ENCODE measurements at regions not wholly inside any gene's neighbourhood (a gene's known extent, or its start where the extent isn't known, plus 50 kb on each side); places are given as distances from the start of the nearest gene placed in this dataset.
"Not testable (repeated sequence)": the region's sequence is repeated elsewhere in the genome, so short reads cannot be mapped to it uniquely, and the experiment has no call there.

- no peak for DNase-seq
These were observed 338.4 kb upstream of the FRG2C start for GRCh38 chr3:75325716-75326115.

DNA sequence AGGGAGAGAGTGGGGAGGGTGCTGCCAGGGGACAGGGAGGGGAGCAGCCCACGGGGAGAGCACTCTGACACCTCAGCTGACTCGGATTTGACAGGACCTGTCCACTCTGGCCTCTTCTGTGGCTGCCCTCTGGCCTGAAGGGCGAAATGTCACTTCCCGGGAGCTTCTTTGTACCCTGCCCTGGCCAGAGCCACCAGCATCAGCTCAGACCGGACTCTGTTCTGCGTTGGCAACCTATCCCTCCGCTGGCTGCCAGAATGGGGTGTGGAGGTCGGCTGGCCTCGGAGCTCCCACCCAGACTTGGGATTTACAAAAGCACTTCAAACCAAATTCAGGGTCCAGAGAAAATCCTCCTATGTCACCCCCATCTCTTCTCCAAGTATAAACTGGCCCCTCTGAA lies 336.7 kb upstream of the FRG2C start:
- no peak for DNase-seq

DNA sequence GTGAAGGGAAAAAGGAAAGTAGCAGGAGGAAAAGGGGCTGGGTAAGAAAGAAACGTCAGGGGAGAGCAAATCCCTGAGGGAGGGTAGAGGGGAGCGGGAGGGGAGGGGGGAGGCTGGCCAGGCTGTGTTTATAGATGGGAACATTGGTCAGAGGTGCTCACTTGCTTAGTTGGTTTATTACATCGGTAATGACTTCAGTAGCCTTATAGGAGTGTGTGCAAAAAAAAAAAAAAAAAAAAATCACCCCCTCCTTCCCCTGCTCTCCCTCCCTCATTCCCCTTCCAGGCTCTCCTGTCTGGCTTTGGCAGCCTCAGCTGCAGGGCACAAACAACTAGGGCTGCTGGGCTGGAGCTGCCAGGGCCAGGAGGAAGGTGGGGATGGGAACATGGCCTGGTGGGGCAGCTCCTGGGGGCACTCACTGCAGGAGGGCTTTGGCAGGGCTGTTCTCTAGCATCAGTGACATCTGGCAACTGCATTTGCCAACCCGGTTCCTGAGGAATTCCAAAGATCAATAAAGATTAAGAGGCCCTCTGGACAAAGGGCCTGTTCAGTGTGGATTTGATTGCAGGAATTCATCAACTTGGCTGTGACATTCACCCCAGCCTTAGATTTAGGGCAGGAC lies 334.5 kb upstream of the FRG2C start:
- no peak for DNase-seq

DNA sequence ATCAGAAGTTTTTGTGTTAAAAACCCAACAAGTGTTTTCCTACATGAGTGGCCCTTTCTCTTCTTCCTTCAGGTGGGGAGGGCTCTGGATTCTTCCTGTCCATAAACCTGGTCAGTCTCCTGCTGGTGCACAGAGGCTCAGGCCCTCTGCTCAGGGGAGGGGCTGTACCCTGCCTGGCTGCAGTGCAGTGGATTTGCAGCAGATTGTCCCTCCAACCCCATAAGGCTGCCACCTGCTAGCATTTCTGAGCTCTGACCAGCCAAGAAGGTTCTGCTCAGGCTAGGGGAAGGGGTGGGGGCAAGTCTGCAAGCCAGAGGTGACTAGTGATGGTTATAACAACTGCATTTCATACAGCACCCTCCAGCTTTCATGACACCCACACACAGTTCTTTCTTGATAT lies 333.7 kb upstream of the FRG2C start:
- not testable (repeated sequence) for DNase-seq

- not testable (repeated sequence) for DNase-seq
These were observed 332.0 kb upstream of the FRG2C start for GRCh38 chr3:75332090-75332489.

DNA sequence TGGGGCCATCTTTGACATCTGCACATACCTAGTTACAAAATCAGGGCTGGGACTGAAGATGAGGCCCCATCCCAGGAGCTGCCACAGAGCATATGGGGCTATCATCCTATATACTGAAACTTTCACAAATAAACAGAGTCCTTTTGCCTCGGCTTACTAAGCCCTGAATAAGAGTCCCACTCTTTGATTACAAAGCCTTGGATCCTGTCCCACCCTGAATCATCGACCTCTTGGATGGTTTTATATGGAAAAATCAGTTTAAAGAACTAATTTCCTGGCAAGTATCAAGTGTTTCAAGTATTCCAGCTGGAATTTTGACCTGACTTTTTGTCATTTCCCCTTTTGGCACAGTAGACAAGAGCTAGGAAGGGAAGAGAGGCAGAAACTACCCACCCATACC lies 331.3 kb upstream of the FRG2C start:
- no peak for DNase-seq

- DNase-seq = no peak
These were observed 329.8 kb upstream of the FRG2C start for GRCh38 chr3:75334299-75334698.

DNA sequence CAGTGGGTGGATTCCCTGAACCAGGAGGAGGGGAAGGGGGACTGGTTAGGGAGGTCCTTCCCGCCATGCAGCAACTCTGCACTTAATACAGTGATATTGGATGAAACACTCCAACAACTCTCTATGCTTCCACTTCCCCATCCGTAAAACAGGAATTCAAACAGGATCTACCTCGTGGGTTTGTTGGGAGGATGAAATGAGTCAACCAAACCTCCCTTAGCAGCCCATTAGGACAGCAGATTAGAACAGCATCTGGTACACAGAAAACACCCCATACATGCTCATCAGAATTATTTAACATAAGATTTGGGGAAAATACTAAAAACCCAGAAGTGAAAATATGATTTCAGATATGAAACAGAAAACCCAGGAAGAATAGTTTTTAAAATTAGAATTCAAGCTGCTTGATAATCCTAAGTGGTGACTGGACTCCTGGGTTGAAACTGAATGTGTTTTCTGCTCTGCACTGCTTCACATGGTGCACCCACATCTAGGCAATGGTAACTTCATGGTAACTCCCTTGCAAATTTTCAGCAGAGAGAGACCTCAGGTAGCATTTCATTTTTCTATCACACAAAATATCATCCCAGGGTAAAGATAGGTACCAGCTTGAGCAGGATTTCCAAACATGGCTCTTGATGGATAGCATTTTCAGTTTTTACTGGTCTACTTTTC lies 326.8 kb upstream of the FRG2C start:
- no peak for DNase-seq

DNA sequence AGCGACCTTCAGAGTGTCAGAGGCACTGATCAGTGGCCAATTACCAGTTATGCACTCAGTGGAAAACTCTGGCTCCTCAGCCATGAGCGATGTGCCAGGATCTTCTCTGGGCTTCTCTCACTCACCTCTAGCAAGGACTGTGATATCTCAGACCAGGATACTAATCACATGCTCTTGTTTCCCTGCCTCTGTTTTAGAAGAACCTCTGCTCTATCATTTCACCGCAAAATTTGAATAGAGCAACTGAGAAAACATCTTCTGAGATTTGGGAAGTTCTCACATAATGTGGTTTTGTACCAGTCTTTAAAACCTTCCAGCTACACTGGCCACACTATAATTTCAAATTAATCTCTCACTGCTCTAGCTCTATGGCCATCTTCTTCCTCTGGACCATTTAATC lies 325.8 kb upstream of the FRG2C start:
- no peak for DNase-seq

GRCh38 chr3:75341324-75342067 lies 322.6 kb upstream of the FRG2C start:
- no peak for DNase-seq

- no peak for DNase-seq
These were observed 321.7 kb upstream of the FRG2C start for GRCh38 chr3:75342425-75342824.

DNA sequence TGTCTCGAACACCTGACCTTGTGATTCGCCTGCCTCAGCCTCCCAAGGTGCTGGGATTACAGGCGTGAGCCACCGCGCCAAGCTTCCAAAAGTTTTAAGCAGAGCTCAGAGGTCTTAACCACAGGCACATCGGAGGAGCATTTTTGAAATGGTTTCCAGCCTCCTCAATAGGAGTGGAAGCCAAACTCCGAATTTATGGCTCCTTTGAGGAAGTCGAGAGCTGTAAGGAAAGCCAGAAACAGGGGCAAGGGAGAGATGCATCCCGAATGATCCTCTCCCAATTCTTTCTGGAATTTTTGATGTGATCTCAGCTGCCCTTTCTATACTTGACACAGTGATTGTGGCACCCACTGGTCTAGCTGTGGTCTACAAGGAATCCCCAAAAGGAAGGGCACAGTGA lies 313.6 kb upstream of the FRG2C start:
- DNase-seq = not testable (repeated sequence)

- DNase-seq = peak; percentile 75
These were observed 301.9 kb upstream of the FRG2C start for GRCh38 chr3:75362086-75362784.

DNA sequence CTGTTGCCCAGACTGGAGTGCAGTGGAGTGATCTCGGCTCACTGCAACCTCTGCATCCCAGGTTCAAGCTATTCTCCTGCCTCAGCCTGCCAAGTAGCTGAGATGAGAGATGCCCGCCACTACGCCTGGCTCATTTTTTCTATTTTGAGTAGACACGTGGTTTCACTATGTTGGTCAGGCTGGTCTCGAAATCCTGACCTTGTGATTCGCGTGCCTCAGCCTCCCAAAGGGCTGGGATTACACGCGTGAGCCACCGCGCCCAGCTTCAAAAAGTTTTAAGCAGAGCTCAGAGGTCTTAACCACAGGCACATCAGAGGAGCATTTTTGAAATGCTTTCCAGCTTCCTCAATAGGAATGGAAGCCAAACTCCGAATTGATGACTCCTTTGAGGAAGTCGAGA lies 291.2 kb upstream of the FRG2C start:
- not testable (repeated sequence) for DNase-seq

DNA sequence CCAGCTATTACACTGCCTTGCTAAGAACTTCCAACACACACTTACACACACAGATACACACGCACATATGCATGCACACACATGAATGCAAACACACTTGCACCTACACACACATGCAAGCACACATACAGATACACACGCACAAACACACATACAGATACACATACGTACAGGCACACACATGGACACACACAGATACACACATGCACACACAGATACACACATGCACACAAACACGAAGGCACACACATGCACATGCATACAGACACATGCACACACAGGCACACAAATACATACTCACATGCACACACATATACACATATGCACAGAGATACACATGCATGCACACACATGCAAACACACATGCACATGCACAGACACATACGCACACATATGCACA lies 284.3 kb upstream of the FRG2C start:
- DNase-seq = not testable (repeated sequence)

DNA sequence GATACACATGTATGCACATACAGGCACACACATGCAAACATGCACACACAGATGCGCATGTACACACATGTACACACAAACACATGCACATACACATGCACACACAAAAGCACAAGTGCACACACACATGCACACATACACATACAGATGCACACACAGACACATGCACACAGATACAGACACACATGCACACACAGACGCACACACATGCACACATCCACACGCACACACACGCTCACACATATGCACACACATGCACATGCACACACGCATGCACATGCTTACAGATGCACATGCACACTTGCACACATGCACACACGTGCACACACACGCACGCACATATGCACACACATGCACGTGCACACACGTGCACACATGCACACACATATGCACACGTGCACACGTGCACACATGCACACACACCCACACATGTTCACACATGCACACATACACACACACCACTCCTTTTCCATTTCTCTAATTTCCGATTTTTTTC lies 283.8 kb upstream of the FRG2C start:
- DNase-seq = no peak

DNA sequence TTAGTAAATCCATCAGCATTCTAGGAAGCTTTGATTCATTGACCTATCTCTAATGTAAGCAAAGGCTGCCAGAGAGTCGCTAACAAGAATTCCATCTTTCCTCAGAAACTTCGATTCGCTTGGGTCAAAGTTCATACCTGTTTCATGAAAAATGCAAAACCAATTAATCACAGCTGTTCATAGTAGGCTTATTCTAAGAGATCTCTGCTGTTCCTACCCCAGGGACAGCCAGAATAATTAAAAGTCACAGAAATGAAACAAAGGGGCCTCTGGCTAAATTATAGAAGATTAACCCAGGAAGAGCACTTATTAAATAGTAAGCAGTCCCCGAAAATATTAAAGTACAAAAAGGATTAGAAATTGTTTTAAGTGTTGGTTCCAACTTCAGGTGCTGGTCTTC lies 280.1 kb upstream of the FRG2C start:
- DNase-seq = not testable (repeated sequence)

GRCh38 chr3:75388486-75389124 lies 275.5 kb upstream of the FRG2C start:
- DNase-seq = not testable (repeated sequence)

GRCh38 chr3:75393288-75393694 lies 270.8 kb upstream of the FRG2C start:
- not testable (repeated sequence) for DNase-seq

DNA sequence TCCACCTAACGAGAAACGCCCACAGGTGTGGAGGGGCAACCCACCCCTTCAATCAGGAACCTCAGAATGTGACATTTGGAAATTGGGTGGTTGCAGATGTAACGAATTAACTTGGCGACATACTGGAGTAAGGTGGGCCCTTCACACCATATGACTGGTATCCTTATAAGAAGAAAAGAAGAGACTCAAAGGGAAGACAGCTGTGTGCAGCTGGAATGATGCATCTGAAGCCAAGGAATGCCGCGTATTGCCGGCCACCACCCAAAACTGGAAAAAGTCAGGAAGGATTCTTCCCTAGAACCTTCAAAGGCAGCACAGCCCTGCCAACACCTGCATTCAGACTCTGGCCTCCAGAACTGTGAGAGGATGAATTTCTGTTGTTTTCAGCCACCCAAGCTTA lies 270.0 kb upstream of the FRG2C start:
- DNase-seq = not testable (repeated sequence)

- not testable (repeated sequence) for DNase-seq
These were observed 269.4 kb upstream of the FRG2C start for GRCh38 chr3:75394562-75395360.

All from activated CD4-positive, alpha-beta T cell treated with anti-CD3 and anti-CD28 coated beads for 48 hours (primary cell).